DMS114 treated with DMSO at 0.1 percent for 48 hours (cell line): ENCODE measurements at regions not wholly inside any gene's neighbourhood (a gene's known extent, or its start where the extent isn't known, plus 50 kb on each side); places are given as distances from the start of the nearest gene placed in this dataset.

ENCODE experiments used
- DNase-seq: peaks from one replicate; lab custom pipeline; 2025; ENCODE audit not compliant: unreplicated experiment; lab: John Stamatoyannopoulos, UW

GRCh38 chr2:129859175-129859574 lies 120.3 kb upstream of the RAB6C start:
- no peak for DNase-seq

DNA sequence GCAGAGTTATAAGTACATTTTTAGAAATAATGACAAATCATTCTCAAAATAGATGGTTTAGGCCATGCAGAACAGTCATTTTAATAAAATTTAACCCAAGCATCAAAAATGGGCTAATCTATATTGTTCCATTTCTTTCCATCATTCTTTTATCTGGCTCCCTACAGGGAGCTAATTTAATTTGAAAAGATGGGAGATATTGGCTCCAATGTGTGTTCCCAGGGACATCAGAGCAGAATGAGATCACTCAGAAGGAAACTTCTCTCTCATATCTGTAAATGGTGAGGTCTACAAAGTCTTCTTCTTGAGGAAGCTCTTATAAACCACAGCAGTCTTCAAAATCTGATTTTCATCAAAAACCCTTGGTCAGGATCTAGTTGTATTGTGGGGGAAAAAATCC lies 119.4 kb upstream of the RAB6C start:
- DNase-seq = no peak

DNA sequence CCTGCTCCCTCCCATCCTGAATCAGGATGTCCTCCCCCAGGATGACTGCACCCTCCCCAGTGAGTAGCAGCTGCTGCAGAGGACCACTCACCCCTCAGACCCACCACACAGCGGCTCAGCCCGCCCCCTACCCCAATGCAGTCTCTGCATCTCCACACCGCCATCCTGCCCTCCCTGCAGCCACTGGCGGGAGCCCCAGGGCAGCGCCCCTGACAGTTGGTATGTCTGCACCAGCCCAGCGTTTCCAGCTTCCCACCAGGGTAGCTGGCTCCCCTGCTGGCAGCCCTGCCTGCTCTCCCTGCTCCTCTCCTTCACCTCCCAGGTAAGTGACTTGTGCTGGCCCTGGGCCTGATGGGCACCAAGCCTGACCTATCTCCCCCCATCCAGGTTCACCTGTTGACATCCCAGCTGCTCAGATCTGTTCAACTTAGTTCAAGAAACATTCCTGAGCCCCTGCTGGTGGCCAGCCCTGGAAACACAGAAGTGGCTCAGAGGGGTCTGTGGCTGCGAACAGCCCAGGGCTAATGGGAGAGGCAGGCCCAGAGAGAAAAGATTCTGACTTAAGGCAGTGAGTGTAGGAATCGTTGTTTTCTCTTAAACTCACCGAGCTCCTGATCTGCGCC lies 117.7 kb upstream of the RAB6C start:
- no peak for DNase-seq

- no peak for DNase-seq
These were observed 116.8 kb upstream of the RAB6C start for GRCh38 chr2:129862668-129863067.

- DNase-seq = no peak
These were observed 116.1 kb upstream of the RAB6C start for GRCh38 chr2:129863350-129863749.

DNA sequence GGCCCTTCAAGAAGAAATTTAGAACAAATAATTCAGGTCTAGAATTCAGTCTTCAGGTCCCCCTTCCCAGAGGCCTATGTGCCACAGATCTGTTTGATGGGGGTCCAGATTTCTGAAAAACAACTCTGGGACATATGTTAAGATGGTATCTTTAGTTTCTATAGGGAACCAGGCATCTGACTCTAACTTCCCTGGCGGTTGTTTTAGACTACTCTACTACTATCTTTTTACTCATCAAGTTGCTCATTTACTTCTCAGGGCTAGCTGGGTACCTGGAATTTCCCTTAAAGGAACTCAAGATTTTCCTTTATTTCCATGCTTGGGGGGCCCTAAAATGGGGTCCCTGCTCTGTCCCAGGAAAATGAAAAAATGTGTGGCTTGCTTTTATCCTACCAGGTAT lies 114.7 kb upstream of the RAB6C start:
- no peak for DNase-seq

- DNase-seq = no peak
These were observed 113.5 kb upstream of the RAB6C start for GRCh38 chr2:129865976-129866375.

- DNase-seq = no peak
These were observed 113.1 kb upstream of the RAB6C start for GRCh38 chr2:129866391-129866790.

DNA sequence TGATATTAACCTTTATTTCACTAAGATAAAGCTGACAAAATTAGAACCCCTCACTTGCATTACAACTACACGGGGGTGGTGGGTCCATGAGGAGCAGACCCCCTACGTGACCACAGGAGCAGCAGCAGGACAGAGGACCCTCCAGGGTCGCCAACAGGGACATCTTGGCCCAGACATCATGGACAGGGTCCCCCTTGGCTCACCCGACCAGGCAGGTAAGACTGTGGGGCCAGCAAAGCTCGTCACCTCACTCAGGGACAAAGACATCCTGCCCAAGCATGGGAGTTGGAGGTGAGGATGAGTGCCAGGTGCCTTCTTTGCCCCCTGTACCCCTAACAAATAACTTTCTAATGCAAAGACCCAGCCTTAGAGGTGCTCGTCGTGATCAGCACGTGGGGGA lies 111.3 kb upstream of the RAB6C start:
- no peak for DNase-seq

DNA sequence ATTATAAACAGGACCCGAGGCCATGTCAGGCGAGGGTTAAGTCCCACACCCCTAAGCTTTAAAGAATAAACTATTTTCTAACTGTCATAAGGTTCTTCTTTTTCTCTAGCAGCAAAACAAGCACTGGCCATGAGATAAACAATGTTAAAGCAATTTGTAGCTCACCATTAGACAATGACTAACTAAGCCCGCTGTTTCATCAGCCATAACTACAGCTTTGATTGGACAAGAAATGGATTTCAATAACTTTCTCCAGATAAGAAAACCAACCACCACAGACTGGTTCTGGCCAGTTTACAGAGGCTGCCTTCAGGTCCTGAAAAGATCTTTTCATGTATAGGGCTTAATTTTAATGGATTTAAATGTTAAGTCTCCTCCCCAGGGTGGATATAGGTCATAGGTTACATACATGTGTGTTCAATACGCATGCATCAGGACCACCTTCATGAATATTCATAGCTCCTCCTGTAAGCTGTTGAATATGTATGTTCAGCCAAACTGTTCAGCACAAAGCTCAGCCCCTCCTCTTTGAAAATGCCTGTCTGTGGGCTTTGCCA lies 108.7 kb upstream of the RAB6C start:
- no peak for DNase-seq

DNA sequence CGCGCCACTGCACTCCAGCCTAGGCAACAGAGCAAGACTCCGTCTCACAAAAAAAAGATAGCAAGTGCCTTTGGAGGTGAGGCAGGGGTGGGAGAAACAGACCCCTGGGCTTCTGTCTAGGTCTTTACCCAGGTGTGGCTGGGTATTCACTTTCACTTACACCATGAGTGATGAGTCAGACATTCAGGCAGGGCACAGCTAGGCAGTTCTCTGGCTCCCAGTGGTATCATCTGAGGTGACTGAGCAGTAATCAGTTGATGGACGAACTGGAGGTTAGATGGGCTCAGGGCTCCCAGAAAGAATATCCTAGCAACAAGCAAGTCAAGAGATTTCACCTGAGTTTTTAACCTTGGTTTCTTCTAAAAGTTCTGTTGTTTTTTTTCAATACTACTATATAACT lies 107.0 kb upstream of the RAB6C start:
- no peak for DNase-seq

- DNase-seq = no peak
These were observed 102.9 kb upstream of the RAB6C start for GRCh38 chr2:129876541-129876940.

GRCh38 chr2:129877289-129877741 lies 102.2 kb upstream of the RAB6C start:
- peak; percentile 64 for DNase-seq

GRCh38 chr2:129877795-129878775 lies 101.4 kb upstream of the RAB6C start:
- peak; percentile 10 for DNase-seq

DNA sequence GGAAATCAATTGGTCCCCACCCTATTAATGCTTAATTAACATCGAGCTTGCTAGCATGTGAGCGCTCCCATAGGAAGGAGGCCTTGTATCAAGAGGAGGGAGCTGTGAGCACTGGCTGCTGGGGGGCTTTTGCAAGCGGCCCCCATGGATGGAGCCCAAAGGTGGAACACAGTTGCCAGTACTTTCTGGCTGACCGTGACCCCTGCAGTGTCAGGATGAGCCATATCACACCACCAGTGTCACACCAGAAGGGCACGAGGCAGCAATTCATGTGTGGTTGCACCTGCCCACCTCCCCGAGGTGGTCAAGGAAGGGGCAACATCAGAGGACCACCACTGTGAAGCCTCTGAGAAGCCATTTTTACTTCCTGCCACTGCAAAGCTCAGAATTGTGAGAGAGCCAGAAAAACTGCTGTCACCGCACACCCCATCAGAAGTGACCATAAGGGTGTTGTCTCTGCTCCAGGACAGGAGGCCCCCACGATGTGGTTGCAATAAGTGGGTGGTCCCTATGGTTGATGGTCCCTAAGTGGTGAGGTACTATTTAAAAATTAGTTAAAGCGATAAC lies 99.8 kb upstream of the RAB6C start:
- no peak for DNase-seq

GRCh38 chr2:129880309-129880708 lies 99.2 kb upstream of the RAB6C start:
- no peak for DNase-seq

DNA sequence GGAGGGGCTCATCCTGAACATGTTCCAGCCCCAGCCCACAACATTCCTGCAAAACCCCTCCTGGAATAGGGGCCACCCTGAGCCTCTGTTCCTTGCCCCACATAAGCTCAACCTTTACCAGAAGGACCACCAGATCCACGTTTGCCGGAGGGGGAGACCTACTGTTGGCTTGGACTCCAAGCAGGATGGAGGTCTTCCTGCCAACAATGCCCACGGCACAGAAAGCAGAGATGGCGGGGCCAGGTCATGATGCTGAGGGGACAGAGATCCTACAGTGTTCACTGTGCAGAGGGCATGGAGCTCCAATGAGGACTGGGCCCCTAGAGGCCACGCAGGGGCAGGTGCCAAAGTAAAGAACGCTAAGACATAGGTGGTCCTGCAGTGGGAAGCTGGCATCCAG lies 98.5 kb upstream of the RAB6C start:
- DNase-seq = no peak

DNA sequence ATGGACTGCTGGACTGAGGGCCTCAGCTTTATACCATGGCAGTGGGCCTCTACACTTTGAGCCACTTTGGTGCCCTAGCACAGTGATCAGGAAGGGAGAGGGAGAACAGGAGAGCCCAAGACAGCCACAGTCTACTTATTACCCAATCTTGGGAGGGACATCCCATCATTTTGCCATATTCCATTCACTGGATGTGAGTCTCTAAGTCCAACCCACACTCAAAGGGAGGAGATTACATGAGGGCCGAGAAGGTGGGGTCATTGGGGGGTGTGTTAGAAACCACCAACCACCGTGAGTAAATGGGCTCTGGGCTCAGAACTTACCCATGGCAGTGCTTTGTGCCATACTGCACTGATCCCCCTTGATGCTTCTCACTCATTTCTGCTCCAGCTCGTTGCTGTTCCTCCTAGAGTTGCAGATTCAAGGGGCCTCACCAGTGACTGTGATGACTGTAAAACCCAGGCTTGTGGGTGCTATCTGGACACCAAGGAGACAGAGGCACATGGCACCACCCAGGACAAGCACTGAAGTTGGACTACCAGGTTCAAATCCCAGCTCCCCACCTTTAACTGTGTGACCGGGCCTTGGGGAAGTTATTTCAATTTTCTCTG lies 97.6 kb upstream of the RAB6C start:
- DNase-seq = no peak

DNA sequence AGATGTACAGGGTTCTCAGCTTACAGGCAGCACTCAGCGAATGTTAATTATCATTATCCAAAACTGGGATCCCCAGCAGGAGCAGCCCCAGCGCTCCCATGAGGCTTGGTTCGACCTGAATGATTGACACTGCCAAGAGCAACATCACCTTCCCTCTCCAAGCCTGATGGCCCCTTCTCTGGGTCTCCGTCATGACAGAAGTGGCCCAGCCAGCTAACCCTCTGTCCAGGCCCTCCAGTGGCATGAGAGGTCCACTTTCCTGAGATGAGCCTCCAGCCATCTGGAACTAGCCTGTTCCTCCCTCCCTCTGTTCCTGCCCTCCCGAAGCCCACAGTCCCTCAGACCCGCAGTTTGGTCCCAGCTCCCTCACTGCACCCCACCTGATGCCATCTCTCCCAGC lies 97.0 kb upstream of the RAB6C start:
- DNase-seq = no peak

- no peak for DNase-seq
These were observed 96.3 kb upstream of the RAB6C start for GRCh38 chr2:129883121-129883520.

GRCh38 chr2:129884221-129884786 lies 95.2 kb upstream of the RAB6C start:
- no peak for DNase-seq
